Testis (tissue), 2 donors: ENCODE measurements at regions not wholly inside any gene's neighbourhood (a gene's known extent, or its start where the extent isn't known, plus 50 kb on each side); places are given as distances from the start of the nearest gene placed in this dataset.

ENCODE experiments used
- CTCF ChIP-seq, 3 experiments: fragments of 450-650 bp in 2 of 3; fragments of 200-600 bp in 1 of 3; sonication (generic) in 1 of 3; IDR thresholded peaks; one replicate each; pipeline ENCODE4 v1.5.1; 2016 to 2019; ENCODE audit warnings: antibody characterized with exemption in 3 of 3, mild to moderate bottlenecking in 2 of 3, moderate library complexity in 1 of 3
- POLR2A ChIP-seq: fragments of 450-650 bp; IDR thresholded peaks from one replicate; pipeline ENCODE4 v1.6.1; 2017; ENCODE audit warnings: antibody characterized with exemption, mild to moderate bottlenecking, moderate library complexity

GRCh38 chr13:90542959-90543505 lies 804.5 kb upstream of the MIR17HG start:
- TF ChIP-seq CTCF (IDR thresholded peaks at IDR 0.05): no peak
- TF ChIP-seq POLR2A: no peak
